GM10266 (cell line): ENCODE measurements at regions not wholly inside any gene's neighbourhood (a gene's known extent, or its start where the extent isn't known, plus 50 kb on each side); places are given as distances from the start of the nearest gene placed in this dataset.

Experiments
- DNase-seq: peaks from one replicate; pipeline ENCODE4 v3.0.0; 2012; ENCODE audit errors: extremely low spot score
- TF ChIP-seq, protein P1 (sequence below): IDR thresholded peaks from 2 replicates; pipeline ENCODE4 v1.5.1; 2012; ENCODE audit warnings: mild to moderate bottlenecking, low read depth; ENCODE audit not compliant: control insufficient read depth, insufficient read depth; ENCODE audit errors: missing control alignments

DNA sequence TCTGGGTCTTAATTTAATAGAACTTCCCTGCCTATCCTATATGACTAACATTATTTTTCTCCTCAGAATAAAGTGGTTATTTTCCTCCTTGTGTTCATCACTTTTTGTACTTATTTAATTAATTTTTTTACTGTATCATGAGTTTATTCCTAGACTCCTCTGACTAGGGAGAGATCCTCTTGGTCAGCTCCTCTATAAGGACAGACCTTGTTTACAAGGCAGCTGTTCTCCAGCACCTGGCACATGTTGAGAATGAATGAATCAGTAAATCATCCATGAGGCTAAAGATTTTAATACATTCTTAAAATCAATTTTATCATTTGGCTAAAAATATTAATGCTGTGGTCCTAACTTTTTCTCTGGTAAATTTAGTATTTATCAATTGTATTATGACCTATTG is 139.8 kb downstream of the NUDT12 start:
- no peak for DNase-seq
- TF ChIP-seq, protein P1, sequence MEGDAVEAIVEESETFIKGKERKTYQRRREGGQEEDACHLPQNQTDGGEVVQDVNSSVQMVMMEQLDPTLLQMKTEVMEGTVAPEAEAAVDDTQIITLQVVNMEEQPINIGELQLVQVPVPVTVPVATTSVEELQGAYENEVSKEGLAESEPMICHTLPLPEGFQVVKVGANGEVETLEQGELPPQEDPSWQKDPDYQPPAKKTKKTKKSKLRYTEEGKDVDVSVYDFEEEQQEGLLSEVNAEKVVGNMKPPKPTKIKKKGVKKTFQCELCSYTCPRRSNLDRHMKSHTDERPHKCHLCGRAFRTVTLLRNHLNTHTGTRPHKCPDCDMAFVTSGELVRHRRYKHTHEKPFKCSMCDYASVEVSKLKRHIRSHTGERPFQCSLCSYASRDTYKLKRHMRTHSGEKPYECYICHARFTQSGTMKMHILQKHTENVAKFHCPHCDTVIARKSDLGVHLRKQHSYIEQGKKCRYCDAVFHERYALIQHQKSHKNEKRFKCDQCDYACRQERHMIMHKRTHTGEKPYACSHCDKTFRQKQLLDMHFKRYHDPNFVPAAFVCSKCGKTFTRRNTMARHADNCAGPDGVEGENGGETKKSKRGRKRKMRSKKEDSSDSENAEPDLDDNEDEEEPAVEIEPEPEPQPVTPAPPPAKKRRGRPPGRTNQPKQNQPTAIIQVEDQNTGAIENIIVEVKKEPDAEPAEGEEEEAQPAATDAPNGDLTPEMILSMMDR: no peak

DNA sequence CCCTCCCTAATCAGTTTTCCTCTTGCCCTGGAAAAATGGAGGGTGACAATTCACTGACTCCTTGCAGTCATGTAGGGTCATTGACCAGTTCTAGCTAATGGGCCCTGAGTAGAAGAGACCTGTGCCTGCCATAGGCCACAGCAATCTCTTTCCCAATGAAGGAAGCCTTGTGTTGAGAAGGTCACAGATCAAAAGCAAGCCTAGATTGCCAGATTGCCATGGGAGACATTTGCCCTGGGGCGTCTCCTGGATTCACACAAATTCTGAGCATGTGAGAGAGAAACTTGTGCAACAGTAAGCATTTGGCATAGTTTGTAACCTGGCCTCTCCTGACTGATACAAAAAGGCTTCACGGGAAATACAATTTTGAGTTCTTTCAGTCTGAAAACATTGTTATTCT is 148.0 kb downstream of the NUDT12 start:
- TF ChIP-seq, protein P1: no peak
- DNase-seq: no peak

DNA sequence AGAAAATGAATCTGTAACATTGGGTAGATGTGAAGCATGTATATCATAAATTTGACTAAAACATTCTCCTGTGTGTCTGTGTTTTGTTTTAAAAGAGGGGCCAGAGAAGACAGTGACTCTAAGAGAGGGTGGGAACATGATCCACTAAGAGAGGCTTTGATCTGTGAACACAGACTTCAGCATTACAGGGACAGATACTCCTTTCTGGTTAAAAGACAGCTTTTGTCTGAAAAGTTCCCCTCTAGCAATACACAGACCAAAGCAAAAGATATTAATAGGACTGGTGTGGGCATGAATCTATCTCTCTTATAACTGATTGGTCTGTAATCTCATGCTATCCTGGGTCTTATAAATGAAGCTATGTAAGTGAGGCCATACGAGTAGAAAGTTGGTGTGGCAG is 150.9 kb downstream of the NUDT12 start:
- TF ChIP-seq, protein P1: no peak
- no peak for DNase-seq

DNA sequence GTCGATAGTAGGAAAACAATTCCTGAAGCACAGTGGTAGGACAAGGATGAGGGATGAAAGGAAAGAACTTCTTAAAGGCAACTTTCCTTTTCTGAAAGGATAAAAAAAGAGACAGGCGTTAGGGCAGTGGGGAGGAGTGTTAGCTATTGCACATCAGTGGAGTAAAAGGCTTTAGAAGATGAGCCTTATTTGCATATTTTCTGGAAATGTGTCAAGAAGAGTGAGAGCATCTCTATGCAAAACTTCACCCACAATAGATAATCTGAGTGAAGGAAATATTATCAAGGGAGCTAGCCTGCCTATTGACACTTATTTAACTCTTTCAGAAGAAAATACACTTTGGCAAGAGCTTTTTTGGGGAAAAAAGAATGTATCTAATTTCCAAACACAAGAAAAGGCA is 151.6 kb downstream of the MACIR start:
- TF ChIP-seq, protein P1: no peak
- peak; percentile 10 for DNase-seq

DNA sequence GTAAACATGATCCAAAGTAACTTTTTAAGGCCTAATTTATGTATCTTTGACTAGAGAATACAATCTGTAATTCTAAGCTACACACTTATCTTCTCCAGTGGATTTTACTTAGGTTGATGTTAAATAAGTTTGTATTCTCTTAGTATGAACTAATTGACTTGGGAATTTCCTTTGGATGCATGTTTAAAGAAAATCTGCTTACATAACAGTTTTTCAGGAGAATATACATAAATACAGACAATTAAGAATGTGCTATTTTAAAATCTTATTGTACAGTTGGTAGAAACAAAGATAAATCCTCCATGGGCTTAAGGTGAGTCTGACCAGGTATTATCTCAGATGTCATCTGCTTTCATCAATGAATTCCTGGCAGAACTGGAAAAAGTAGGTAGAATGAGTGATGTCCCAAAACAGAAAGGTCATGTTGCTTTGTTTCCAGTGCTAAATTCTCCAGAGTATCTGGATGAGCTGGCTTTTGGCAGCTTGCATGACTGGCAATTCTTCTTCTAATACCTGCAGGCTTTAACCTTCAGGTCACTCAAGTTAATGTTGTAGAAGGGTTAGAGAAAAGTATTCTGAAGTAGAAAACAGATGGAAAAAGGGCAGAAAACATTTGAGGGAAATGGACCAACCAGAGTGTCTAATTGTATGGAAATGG is 150.6 kb downstream of the MACIR start:
- DNase-seq: no peak
- TF ChIP-seq, protein P1: no peak

DNA sequence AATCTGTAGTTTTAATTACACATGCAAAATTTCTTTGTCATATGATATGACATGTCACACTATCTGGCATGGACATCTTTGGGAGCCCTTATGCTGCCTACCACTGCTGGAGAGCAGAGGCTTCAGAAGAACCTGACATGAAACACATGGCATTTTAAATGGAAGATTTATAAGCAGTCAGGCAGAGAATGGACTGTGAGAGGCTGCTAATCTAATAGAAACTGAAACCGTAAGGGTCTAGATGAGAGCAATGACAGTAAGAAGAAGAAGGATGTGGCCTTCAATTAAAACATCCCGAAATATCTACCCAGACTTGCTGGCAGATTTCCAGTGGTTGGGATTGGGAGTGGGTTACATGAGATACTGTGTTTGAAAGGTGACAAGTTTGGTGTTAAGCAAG is 149.8 kb downstream of the MACIR start:
- no peak for DNase-seq
- TF ChIP-seq, protein P1: no peak

DNA sequence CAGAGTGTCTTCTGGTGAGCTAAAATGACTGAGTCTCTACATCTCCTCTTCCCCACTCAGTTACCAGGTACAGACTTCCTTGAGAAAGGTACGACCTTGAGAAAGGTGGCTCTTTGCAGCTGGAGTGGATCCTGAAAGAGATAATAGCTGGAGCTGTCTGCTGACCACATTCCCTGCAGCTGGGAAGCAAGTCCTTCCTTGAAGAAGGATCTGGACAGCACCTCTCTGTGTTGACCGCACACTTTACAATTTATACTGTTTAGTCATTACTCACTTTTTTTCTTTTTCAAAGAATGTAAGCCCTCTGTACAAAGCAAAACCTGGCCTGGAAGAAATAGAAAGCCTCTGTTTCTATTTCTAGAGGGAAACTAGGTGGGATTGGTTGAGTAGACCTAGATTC is 148.8 kb downstream of the MACIR start:
- TF ChIP-seq, protein P1: no peak
- DNase-seq: no peak
